ENCODE measurements at regions not wholly inside any gene's neighbourhood (a gene's known extent, or its start where the extent isn't known, plus 50 kb on each side); places are given as distances from the start of the nearest gene placed in this dataset.
A peak's percentile ranks its signal among the peaks of the same experiment; 100 is the strongest.
"Not testable (repeated sequence)": the region's sequence is repeated elsewhere in the genome, so short reads cannot be mapped to it uniquely, and the experiment has no call there.

DNA sequence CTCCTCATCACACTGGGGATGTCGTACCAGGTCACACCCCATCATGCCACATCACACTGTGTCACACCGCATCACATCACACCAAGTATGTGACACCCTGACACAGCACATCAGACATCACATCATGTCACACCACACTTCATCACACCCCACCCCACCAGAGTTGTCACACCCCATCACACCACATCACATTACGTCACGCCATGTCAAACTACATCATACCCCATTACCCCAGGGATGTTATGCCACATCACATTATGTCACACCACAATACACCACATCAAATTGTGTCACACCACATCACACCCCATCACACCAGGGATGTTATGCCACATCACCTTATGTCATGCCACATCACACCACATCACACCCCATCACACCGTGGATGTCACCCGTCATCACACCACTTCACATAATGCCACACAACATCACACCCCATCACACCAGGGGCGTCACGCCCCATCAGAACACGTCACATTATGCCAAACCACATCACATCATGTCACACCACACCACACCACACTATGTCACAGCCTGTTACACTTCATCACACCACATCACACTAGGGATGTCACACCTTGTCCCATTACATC lies 133.6 kb downstream of the TMEM121 start:
- H3K4me3 ChIP-seq, result no peak overlapping the region
- H3K4me1 ChIP-seq, result no peaks in the 10 kb centered on the region
- H3K9me3 ChIP-seq, result peaks cover 12% of the 10 kb centered on the region in 2 donors
- TF ChIP-seq, protein P1, sequence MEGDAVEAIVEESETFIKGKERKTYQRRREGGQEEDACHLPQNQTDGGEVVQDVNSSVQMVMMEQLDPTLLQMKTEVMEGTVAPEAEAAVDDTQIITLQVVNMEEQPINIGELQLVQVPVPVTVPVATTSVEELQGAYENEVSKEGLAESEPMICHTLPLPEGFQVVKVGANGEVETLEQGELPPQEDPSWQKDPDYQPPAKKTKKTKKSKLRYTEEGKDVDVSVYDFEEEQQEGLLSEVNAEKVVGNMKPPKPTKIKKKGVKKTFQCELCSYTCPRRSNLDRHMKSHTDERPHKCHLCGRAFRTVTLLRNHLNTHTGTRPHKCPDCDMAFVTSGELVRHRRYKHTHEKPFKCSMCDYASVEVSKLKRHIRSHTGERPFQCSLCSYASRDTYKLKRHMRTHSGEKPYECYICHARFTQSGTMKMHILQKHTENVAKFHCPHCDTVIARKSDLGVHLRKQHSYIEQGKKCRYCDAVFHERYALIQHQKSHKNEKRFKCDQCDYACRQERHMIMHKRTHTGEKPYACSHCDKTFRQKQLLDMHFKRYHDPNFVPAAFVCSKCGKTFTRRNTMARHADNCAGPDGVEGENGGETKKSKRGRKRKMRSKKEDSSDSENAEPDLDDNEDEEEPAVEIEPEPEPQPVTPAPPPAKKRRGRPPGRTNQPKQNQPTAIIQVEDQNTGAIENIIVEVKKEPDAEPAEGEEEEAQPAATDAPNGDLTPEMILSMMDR (IDR thresholded peaks at IDR 0.05), result no peak
- no peaks in the 10 kb centered on the region for H3K36me3 ChIP-seq
- intact Hi-C loops (cut with DNase I), result no loop called here
- H3K27me3 ChIP-seq, result no peaks in the 10 kb centered on the region
- DNase-seq (ENCODE audit: low spot score in 2 of 2), result no peak
- no peak overlapping the region for H3K27ac ChIP-seq

DNA sequence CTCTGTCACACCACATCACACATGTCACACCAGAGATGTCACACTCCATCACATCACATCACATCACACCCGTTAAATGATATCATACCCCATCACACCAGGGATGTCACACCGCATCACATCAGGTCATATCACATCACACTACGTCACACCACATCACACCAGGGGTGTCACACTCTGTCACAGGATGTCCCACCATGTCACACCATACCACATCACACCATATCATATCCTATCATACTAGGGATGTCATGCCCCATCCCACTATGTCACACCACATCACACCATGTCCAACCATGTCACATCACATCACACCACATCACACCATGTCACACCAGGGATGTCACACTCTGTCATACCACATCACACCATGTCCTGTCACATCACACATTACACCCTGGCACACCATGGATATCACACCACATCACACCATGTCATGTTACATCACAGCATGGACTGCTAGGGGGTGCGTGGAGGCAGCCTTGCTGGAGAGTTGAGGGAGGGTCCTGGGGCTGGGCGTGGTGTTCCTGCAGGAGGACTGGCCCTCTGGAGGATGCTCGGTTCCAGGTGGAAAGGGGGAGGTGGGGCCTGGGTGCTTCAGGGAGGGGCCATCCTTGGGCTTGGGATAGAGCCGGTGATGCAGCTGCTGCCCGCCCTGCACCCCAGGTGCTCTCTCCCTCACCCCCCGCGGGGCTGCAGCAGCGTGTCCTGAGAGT lies 134.6 kb downstream of the TMEM121 start:
- TF ChIP-seq, protein P1 (IDR thresholded peaks at IDR 0.05), result no peak
- peaks cover 12% of the 10 kb centered on the region in 2 donors for H3K9me3 ChIP-seq
- no peak overlapping the region for H3K4me3 ChIP-seq
- H3K27ac ChIP-seq, result no peak overlapping the region
- H3K36me3 ChIP-seq, result no peaks in the 10 kb centered on the region
- no peaks in the 10 kb centered on the region for H3K4me1 ChIP-seq
- intact Hi-C loops (cut with DNase I), result no loop called here
- no peak for DNase-seq (ENCODE audit: low spot score in 2 of 2)
- no peaks in the 10 kb centered on the region for H3K27me3 ChIP-seq

DNA sequence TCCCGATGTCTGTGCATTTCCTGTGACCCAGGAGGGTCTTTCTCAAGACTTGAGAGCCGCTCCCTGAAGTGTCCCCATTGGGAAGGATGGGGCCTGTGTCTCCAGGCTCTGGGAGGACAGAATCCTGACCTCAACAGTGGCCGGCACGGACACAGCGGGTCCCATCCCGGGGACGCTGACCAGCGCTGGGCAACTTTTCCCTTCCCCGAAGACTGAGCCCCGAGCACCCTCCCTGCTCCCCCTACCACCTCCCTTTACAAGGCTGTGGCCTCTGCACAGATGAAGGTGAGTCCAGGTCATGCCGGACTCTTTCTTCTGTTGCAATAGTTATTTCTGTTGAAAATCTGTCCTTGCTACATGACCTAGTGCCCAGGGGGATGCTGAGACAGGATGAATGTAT lies 135.7 kb downstream of the TMEM121 start:
- H3K36me3 ChIP-seq; H3K4me3 ChIP-seq; H3K27me3 ChIP-seq; DNase-seq (ENCODE audit: low spot score in 2 of 2); intact Hi-C loops (cut with DNase I); H3K27ac ChIP-seq; H3K4me1 ChIP-seq: not testable (repeated sequence)
- H3K9me3 ChIP-seq, result peaks cover 12% of the 10 kb centered on the region in 2 donors

DNA sequence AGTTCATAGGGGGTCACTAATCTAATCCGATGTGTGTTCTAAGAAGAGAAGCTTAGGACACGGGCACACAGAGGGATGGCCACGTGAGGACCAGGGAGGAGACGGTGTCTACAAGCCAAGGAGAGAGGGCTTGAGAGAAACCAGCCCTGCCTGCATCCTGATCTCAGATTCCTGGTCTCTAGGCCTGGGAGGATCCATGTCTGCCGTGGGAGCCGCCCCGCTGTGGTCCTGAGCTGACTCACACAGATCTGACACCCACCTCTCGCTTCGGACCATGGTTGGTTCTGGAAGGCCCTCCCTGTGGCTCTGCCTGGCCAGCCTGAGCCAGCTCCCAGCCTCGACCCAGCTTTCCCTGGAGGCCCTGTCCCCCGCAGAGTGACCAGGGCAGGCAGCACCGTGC lies 136.2 kb downstream of the TMEM121 start:
- H3K27ac ChIP-seq; H3K4me3 ChIP-seq; H3K36me3 ChIP-seq; H3K4me1 ChIP-seq; H3K27me3 ChIP-seq; intact Hi-C loops (cut with DNase I); DNase-seq (ENCODE audit: low spot score in 2 of 2): not testable (repeated sequence)
- H3K9me3 ChIP-seq, result peaks cover 10 to 12% of the 10 kb centered on the region in 2 donors

DNA sequence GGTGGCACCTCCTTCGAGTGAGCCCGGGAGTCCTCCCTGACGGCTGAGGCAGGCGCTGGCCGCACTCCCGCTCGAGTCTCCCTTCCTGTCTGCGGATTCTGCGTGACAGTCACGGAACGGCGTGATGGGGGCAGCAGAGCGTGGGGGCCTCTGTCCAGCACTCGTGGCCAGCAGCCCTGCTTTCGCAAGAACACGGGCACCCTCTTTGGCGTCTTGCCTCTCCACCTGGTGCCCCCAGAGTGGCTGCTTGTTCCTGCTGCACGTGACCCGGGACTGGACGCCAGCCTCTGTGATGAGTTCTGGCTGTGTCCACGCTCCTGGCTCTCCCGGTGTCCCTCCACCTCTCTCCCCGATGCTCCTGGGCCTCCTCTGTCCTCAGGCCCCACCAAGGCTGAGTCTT lies 136.9 kb downstream of the TMEM121 start:
- DNase-seq (ENCODE audit: low spot score in 2 of 2); H3K4me3 ChIP-seq; H3K9me3 ChIP-seq; intact Hi-C loops (cut with DNase I); H3K4me1 ChIP-seq; H3K36me3 ChIP-seq; H3K27me3 ChIP-seq; H3K27ac ChIP-seq: not testable (repeated sequence)

DNA sequence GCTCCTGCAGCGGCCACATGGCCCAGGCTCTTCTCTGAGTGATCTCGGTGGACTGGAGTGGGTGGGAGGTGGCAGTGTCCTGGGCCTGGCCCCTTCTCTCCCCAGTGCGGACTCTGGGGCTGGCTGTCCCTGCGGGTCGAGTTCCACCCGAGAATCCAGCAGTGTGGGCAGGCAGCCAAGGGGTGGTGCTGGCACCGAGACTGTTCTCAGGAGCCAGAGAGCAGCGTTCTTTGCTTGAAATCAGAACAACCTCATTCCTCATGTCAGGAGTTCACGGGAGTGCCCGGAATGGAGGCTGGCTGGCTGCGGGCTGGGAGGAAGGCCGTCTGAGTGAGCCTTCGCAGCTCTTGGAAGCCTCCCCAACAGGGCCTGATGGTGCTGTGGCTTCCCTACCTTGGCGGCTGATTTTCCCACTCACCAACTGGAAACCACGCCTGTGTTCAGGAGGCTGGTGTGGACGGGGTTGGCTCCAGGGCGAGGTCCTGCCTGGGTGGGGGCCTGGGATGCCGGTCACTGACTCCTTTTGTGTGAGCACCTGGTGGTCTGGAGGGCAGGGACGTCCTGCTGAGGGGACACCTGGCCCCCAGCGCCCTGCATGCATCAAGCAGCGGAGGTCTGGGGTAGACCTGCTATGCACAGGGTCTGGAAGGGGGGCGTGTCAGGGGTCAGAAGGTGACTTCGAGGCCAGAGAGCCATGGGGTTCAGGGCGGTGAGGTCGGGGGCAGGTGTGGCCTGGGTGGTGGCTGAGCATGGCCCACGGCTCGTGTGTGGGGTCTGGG lies 137.6 kb downstream of the TMEM121 start:
- H3K9me3 ChIP-seq; intact Hi-C loops (cut with DNase I); H3K27me3 ChIP-seq; H3K4me3 ChIP-seq; H3K36me3 ChIP-seq; H3K4me1 ChIP-seq; DNase-seq (ENCODE audit: low spot score in 2 of 2): not testable (repeated sequence)
- peak overlapping the region in 1 of 2 donors; percentile 22 for H3K27ac ChIP-seq

DNA sequence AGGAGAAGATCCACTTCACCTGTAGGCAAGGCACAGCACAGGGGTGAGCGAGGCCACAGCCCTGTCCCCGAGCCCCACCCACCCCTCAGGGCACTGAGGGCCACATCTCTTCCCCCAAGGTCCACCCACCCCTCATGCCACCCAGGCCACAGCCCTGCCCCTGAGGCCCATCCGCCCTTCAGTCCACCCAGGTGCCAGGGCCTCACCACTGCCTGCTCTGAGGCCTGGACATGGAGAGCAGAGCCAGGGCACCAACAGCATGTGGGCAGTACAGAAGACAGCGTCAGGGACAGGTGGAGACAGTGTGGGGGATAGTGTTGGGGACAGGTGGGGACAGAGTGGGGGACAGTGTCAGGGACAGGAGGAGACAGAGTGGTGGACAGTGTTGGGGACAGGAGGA lies 138.3 kb downstream of the TMEM121 start:
- Histone ChIP-seq H3K36me3 (no peaks in the 10 kb centered on the region), H3K27ac (peak overlapping the region in 1 of 2 donors; percentile 22), H3K27me3 (no peaks in the 10 kb centered on the region), H3K4me1 (no peaks in the 10 kb centered on the region), H3K4me3 (no peak overlapping the region), H3K9me3 (no peaks in the 10 kb centered on the region)
- DNase-seq (ENCODE audit: low spot score in 2 of 2), result no peak
- intact Hi-C loops (cut with DNase I), result no loop called here
- TF ChIP-seq, protein P1 (IDR thresholded peaks at IDR 0.05), result no peak

Measured in ascending aorta (tissue), 2 donors.